HL-60 (cell line): ENCODE measurements at regions not wholly inside any gene's neighbourhood (a gene's known extent, or its start where the extent isn't known, plus 50 kb on each side); places are given as distances from the start of the nearest gene placed in this dataset.

Source experiments
- TF ChIP-seq, protein P1 (sequence below): IDR thresholded peaks from 2 replicates; pipeline ENCODE4 v1.6.1; 2012; ENCODE audit warnings: low read depth; ENCODE audit not compliant: insufficient replicate concordance
- TF ChIP-seq, protein P2 (sequence below): IDR thresholded peaks from one replicate; pipeline ENCODE4 v1.5.1; 2011; ENCODE audit warnings: low read length, control low read depth, inconsistent platforms; ENCODE audit not compliant: insufficient read depth

DNA sequence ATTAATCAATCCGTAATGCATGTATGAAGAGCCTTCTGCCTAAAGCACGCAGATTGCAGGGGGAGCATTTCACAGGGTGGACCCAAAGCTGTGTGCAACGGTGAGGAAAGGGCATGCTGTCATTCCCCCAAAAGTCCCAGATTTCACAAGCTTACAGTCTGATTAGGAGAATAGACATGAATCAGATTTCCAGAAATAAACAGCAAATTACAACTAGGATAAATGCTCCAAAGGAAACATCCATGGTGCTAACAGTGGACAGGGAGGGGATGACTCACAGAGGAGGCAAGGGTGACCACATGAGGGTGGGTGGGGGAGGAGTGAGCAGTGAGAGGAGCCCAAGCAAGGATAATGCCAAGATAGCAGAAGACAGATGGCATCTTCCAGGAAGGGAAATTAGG lies 258.4 kb upstream of the TAS2R1 start:
- TF ChIP-seq, protein P1, sequence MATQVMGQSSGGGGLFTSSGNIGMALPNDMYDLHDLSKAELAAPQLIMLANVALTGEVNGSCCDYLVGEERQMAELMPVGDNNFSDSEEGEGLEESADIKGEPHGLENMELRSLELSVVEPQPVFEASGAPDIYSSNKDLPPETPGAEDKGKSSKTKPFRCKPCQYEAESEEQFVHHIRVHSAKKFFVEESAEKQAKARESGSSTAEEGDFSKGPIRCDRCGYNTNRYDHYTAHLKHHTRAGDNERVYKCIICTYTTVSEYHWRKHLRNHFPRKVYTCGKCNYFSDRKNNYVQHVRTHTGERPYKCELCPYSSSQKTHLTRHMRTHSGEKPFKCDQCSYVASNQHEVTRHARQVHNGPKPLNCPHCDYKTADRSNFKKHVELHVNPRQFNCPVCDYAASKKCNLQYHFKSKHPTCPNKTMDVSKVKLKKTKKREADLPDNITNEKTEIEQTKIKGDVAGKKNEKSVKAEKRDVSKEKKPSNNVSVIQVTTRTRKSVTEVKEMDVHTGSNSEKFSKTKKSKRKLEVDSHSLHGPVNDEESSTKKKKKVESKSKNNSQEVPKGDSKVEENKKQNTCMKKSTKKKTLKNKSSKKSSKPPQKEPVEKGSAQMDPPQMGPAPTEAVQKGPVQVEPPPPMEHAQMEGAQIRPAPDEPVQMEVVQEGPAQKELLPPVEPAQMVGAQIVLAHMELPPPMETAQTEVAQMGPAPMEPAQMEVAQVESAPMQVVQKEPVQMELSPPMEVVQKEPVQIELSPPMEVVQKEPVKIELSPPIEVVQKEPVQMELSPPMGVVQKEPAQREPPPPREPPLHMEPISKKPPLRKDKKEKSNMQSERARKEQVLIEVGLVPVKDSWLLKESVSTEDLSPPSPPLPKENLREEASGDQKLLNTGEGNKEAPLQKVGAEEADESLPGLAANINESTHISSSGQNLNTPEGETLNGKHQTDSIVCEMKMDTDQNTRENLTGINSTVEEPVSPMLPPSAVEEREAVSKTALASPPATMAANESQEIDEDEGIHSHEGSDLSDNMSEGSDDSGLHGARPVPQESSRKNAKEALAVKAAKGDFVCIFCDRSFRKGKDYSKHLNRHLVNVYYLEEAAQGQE = no peak
- TF ChIP-seq, protein P2, sequence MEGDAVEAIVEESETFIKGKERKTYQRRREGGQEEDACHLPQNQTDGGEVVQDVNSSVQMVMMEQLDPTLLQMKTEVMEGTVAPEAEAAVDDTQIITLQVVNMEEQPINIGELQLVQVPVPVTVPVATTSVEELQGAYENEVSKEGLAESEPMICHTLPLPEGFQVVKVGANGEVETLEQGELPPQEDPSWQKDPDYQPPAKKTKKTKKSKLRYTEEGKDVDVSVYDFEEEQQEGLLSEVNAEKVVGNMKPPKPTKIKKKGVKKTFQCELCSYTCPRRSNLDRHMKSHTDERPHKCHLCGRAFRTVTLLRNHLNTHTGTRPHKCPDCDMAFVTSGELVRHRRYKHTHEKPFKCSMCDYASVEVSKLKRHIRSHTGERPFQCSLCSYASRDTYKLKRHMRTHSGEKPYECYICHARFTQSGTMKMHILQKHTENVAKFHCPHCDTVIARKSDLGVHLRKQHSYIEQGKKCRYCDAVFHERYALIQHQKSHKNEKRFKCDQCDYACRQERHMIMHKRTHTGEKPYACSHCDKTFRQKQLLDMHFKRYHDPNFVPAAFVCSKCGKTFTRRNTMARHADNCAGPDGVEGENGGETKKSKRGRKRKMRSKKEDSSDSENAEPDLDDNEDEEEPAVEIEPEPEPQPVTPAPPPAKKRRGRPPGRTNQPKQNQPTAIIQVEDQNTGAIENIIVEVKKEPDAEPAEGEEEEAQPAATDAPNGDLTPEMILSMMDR = no peak
